Gastrocnemius medialis (tissue), 4 donors: ENCODE measurements at regions not wholly inside any gene's neighbourhood (a gene's known extent, or its start where the extent isn't known, plus 50 kb on each side); places are given as distances from the start of the nearest gene placed in this dataset.

Source experiments
- POLR2A ChIP-seq, 2 donors: fragments of 450-650 bp; IDR thresholded peaks; one replicate each; pipeline ENCODE4 v1.6.1; 2017; ENCODE audit warnings: antibody characterized with exemption in 2 of 2, mild to moderate bottlenecking in 2 of 2, moderate library complexity in 2 of 2
- TF ChIP-seq, protein P1 (sequence below), 5 experiments: fragments of 450-650 bp in 3 of 5; fragments of 200-600 bp in 2 of 5; sonication (generic) in 2 of 5; IDR thresholded peaks in 4 of 5; conservative IDR thresholded peaks in 1 of 5; 1 replicate in 4 of 5; 2 replicates in 1 of 5; pipeline ENCODE4 v1.5.1; 2016 to 2019; ENCODE audit warnings: antibody characterized with exemption in 5 of 5, mild to moderate bottlenecking in 3 of 5, moderate library complexity in 3 of 5

DNA sequence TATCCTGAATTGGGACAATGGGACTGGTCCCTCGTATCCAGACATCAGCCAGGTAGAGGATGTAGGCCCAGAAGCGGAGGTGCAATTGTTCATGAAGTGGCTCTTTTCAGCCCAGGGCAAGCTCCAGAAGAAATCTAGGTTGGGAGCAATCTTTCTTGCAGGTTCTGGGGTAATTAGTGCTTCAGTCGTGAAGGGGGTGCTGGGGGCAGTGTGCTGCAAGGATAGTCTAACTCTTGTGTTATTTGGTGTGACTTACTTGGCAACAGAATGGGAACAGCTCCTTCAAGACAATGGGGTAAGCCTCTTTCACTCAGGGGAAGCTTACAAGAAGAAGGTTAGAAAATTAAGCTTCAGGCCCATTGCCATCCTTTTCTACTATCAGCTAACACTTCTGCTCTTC lies 273.0 kb downstream of the DIPK2A start:
- TF ChIP-seq, protein P1, sequence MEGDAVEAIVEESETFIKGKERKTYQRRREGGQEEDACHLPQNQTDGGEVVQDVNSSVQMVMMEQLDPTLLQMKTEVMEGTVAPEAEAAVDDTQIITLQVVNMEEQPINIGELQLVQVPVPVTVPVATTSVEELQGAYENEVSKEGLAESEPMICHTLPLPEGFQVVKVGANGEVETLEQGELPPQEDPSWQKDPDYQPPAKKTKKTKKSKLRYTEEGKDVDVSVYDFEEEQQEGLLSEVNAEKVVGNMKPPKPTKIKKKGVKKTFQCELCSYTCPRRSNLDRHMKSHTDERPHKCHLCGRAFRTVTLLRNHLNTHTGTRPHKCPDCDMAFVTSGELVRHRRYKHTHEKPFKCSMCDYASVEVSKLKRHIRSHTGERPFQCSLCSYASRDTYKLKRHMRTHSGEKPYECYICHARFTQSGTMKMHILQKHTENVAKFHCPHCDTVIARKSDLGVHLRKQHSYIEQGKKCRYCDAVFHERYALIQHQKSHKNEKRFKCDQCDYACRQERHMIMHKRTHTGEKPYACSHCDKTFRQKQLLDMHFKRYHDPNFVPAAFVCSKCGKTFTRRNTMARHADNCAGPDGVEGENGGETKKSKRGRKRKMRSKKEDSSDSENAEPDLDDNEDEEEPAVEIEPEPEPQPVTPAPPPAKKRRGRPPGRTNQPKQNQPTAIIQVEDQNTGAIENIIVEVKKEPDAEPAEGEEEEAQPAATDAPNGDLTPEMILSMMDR (IDR thresholded peaks at IDR 0.05 in 4 of 5, conservative IDR thresholded peaks at IDR 0.05 in 1 of 5): no peak
- no peak for TF ChIP-seq POLR2A (IDR thresholded peaks at IDR 0.05)
